ENCODE measurements at regions not wholly inside any gene's neighbourhood (a gene's known extent, or its start where the extent isn't known, plus 50 kb on each side); places are given as distances from the start of the nearest gene placed in this dataset.

GRCh38 chr10:1882728-1883127 lies 145.4 kb upstream of the ADARB2 start:
- TF ChIP-seq POLR2AphosphoS5 (IDR thresholded peaks at IDR 0.05) (no peak), POLR2A (IDR thresholded peaks at IDR 0.05) (no peak)
- TF ChIP-seq, protein P1, sequence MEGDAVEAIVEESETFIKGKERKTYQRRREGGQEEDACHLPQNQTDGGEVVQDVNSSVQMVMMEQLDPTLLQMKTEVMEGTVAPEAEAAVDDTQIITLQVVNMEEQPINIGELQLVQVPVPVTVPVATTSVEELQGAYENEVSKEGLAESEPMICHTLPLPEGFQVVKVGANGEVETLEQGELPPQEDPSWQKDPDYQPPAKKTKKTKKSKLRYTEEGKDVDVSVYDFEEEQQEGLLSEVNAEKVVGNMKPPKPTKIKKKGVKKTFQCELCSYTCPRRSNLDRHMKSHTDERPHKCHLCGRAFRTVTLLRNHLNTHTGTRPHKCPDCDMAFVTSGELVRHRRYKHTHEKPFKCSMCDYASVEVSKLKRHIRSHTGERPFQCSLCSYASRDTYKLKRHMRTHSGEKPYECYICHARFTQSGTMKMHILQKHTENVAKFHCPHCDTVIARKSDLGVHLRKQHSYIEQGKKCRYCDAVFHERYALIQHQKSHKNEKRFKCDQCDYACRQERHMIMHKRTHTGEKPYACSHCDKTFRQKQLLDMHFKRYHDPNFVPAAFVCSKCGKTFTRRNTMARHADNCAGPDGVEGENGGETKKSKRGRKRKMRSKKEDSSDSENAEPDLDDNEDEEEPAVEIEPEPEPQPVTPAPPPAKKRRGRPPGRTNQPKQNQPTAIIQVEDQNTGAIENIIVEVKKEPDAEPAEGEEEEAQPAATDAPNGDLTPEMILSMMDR (IDR thresholded peaks at IDR 0.05 in 8 of 11, conservative IDR thresholded peaks at IDR 0.05 in 3 of 11) = no peak

GRCh38 chr10:1882180-1882579 lies 144.9 kb upstream of the ADARB2 start:
- Histone ChIP-seq H3K4me3 (no peak overlapping the region), H3K27me3 (replicated peaks in 1 of 7) (no peaks in the 10 kb centered on the region), H3K27ac (no peak overlapping the region), H3K4me1 (no peaks in the 10 kb centered on the region), H3K36me3 (no peaks in the 10 kb centered on the region), H3K9me3 (peaks cover 0 to 25% (median 16%) of the 10 kb centered on the region in 8 donors)
- DNase-seq = no peak
- TF ChIP-seq, protein P1 (IDR thresholded peaks at IDR 0.05 in 8 of 11, conservative IDR thresholded peaks at IDR 0.05 in 3 of 11) = no peak
- TF ChIP-seq POLR2AphosphoS5 (IDR thresholded peaks at IDR 0.05) (no peak), POLR2A (IDR thresholded peaks at IDR 0.05) (no peak)
- WGBS, 5 donors = 67 to 86% (median 86%) methylated on average over 8 to 12 of the region's 12 CpGs
- intact Hi-C loops (cut with DNase I; ENCODE audit: low total_unique reads) = no loop called here

More at GRCh38 chr10:1882728-1883127, 145.4 kb upstream of the ADARB2 start:
- H3K27me3 ChIP-seq (replicated peaks in 1 of 7) = no peaks in the 10 kb centered on the region
- no peaks in the 10 kb centered on the region for H3K36me3 ChIP-seq
- H3K9me3 ChIP-seq = peaks cover 0 to 28% (median 17%) of the 10 kb centered on the region in 8 donors
- H3K4me1 ChIP-seq = no peaks in the 10 kb centered on the region
- H3K27ac ChIP-seq = no peak overlapping the region
- no peak overlapping the region for H3K4me3 ChIP-seq
- WGBS, 5 donors = 83 to 95% (median 94%) methylated on average over 4 of the region's 4 CpGs
- intact Hi-C loops (cut with DNase I; ENCODE audit: low total_unique reads) = no loop called here
- DNase-seq = no peak

DNA sequence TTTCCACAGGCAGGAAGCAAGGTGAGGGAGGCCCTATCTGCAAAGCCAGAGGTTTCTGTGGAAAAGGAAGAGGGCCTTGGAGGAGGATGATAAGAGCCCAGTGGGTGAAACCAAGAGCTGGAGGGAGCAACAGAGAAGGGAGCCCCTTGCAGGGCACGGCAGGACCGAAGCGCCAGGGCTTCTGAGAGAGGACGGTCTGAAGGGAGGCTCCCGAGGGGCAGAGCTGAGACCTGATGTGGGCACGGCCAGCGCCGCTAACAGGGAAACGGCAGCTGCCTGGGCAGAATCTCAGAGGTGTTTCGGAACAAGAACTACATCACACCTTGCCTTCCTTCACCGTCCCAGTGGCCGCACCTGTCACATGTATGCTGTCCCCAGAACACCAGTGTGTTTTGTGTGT lies 144.3 kb upstream of the ADARB2 start:
- WGBS, 5 donors = 84 to 94% (median 92%) methylated on average over 12 of the region's 12 CpGs
- no peaks in the 10 kb centered on the region for H3K36me3 ChIP-seq
- no peak overlapping the region for H3K27ac ChIP-seq
- H3K4me1 ChIP-seq = no peaks in the 10 kb centered on the region
- TF ChIP-seq POLR2A (IDR thresholded peaks at IDR 0.05) (no peak), POLR2AphosphoS5 (IDR thresholded peaks at IDR 0.05) (no peak)
- TF ChIP-seq, protein P1 (IDR thresholded peaks at IDR 0.05 in 8 of 11, conservative IDR thresholded peaks at IDR 0.05 in 3 of 11) = no peak
- DNase-seq = no peak
- H3K9me3 ChIP-seq = peaks cover 0 to 20% (median 12%) of the 10 kb centered on the region in 8 donors
- H3K4me3 ChIP-seq = no peak overlapping the region
- intact Hi-C loops (cut with DNase I; ENCODE audit: low total_unique reads) = no loop called here
- H3K27me3 ChIP-seq (replicated peaks in 1 of 7) = no peaks in the 10 kb centered on the region

DNA sequence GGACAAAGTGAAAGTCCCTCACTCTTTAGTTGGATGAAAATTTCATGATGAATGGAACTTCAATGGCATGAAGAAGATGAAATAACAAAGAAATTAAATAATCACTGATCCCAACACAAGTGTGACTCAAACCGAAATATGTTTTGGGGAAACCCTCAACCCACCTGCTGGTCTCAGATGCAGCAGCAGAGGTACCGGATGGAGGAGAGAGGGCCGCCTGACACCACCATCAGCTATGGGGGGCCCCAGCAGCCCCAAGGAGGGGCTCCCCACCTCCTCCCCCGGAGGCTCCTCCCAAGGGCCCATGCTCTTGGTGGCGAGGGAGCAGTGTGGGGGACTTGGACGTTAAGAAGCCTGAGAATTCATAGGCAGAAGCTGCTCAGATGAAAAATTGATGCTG lies 137.2 kb upstream of the ADARB2 start:
- WGBS, 5 donors = 69 to 83% (median 81%) methylated on average over 6 of the region's 6 CpGs

More for the DNA sequence above, 137.2 kb upstream of the ADARB2 start:
- H3K9me3 ChIP-seq = peaks cover 0 to 11% (median 0%) of the 10 kb centered on the region in 8 donors
- intact Hi-C loops (cut with DNase I; ENCODE audit: low total_unique reads) = no loop called here
- H3K27me3 ChIP-seq (replicated peaks in 1 of 7) = no peaks in the 10 kb centered on the region
- TF ChIP-seq POLR2A (IDR thresholded peaks at IDR 0.05) (no peak), POLR2AphosphoS5 (IDR thresholded peaks at IDR 0.05) (no peak)
- TF ChIP-seq, protein P1 (IDR thresholded peaks at IDR 0.05 in 8 of 11, conservative IDR thresholded peaks at IDR 0.05 in 3 of 11) = no peak
- no peak for DNase-seq
- H3K4me3 ChIP-seq = no peak overlapping the region
- no peaks in the 10 kb centered on the region for H3K4me1 ChIP-seq
- H3K36me3 ChIP-seq = no peaks in the 10 kb centered on the region
- no peak overlapping the region for H3K27ac ChIP-seq

Measured in spleen (tissue), 11 donors.